NT2/D1 (cell line): ENCODE measurements at regions not wholly inside any gene's neighbourhood (a gene's known extent, or its start where the extent isn't known, plus 50 kb on each side); places are given as distances from the start of the nearest gene placed in this dataset.

Source experiments
- DNase-seq: peaks from one replicate; pipeline ENCODE4 v3.0.0-alpha.2; 2011; ENCODE audit warnings: low read depth, low spot score
- H3K27me3 ChIP-seq: 2 replicates; pipeline ENCODE4 v1.6.0; 2011; ENCODE audit warnings: mild to moderate bottlenecking; ENCODE audit not compliant: insufficient read length, insufficient read depth
- H3K36me3 ChIP-seq: 2 replicates; pipeline ENCODE4 v1.6.1; 2011; ENCODE audit warnings: mild to moderate bottlenecking, low read length, mixed read lengths; ENCODE audit not compliant: insufficient read depth, insufficient read length
- H3K4me1 ChIP-seq: 2 replicates; pipeline ENCODE4 v1.5.1; 2011; ENCODE audit not compliant: insufficient read depth, insufficient read length
- H3K4me3 ChIP-seq: 2 replicates; pipeline ENCODE4 v1.5.1; 2011; ENCODE audit warnings: low read depth; ENCODE audit not compliant: insufficient read length
- H3K9ac ChIP-seq: 2 replicates; pipeline ENCODE4 v1.6.0; 2011; ENCODE audit warnings: low read depth; ENCODE audit not compliant: insufficient read length
- H3K9me3 ChIP-seq: 2 replicates; pipeline ENCODE4 v1.5.1; 2011; ENCODE audit warnings: mild to moderate bottlenecking, low read length; ENCODE audit not compliant: insufficient read depth
- SUZ12 ChIP-seq: IDR thresholded peaks from 2 replicates; pipeline ENCODE4 v1.6.1; 2011; ENCODE audit not compliant: insufficient read length, insufficient read depth; ENCODE audit errors: extremely low read depth
- YY1 ChIP-seq: IDR thresholded peaks from 2 replicates; pipeline ENCODE4 v1.6.1; 2011; ENCODE audit not compliant: insufficient read length, insufficient read depth
- ZNF274 ChIP-seq: IDR thresholded peaks from 2 replicates; pipeline ENCODE4 v1.6.1; 2011; ENCODE audit warnings: mild to moderate bottlenecking, low read depth, low read length

DNA sequence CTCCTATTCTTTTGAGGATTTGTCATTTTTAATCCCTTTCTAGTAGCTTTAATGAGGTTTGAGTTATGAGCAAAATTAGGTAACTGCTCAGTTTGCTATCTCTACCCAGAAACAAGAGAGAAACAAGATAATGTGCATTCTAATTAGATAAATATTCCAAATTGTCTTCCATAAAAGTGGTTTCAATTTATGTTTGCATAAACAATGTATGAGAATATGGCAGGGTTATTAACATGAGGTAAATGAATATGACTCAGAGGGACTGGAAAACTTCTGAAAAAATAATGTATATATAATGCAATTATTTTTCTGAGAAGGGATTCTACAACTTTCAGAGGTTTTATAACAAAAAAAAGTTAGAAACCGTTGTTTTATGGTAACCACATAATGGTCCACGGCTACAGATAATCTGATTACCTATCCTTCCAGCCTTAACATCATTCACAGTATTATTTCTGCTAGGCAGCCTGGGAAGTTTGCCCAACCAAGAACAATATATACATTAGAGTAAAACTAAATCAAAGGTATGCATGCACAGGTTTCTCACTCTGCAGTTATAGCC lies 101.2 kb downstream of the CRPPA start:
- TF ChIP-seq YY1: no peak
- TF ChIP-seq SUZ12: no peak
- TF ChIP-seq ZNF274: no peak
- no peaks in the 10 kb centered on the region for H3K36me3 ChIP-seq
- DNase-seq: no peak
- H3K27me3 ChIP-seq: no peaks in the 10 kb centered on the region
- no peak overlapping the region for H3K9ac ChIP-seq
- H3K4me3 ChIP-seq: no peak overlapping the region
- no peaks in the 10 kb centered on the region for H3K4me1 ChIP-seq
- no peaks in the 10 kb centered on the region for H3K9me3 ChIP-seq

DNA sequence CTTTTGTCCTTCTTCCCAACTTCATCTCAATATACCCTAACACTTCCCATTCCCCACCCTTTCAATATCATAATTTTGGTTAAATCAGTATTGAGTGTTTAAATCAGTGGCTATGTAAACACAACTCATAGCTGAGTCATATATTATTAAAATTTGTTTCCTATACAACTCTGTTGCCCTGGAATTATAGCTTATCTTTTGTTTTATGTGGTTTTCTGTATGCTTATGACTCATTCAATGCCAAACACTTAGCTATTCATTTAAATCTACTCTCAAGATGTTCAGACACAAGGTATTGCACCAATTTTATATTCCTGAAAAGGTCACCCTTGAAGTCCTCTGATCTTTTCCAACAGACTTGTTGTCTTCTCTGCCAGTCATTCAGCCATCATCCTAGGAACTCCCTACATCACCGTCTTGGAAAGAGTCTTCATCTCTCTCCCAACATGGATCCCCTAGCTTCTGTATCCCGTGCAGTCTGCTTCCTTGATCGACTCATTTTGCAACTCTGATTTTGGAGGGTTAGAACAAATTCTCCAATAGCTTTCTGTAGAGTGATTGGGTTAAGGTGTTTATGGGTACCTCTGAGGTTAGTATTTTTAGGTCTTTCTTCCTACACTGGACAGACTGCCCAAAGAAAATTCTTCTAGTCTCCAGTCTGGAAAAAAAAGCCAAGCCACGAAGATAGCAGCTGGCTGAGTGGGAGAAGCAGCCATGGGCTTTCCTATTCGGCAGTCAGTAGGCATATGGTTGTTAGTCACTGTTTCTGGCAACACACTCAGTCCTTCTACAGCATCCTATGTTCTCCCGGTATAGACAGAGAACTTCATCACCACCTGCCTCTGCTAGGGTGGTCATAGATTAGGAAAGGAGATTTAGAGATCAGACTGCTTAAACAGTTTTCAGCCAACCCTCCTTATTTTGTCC lies 102.1 kb downstream of the CRPPA start:
- Histone ChIP-seq H3K9ac (no peak overlapping the region), H3K9me3 (no peaks in the 10 kb centered on the region), H3K27me3 (no peaks in the 10 kb centered on the region), H3K36me3 (no peaks in the 10 kb centered on the region), H3K4me3 (no peak overlapping the region), H3K4me1 (no peaks in the 10 kb centered on the region)
- DNase-seq: no peak
- TF ChIP-seq YY1: no peak
- TF ChIP-seq SUZ12: no peak
- no peak for TF ChIP-seq ZNF274

DNA sequence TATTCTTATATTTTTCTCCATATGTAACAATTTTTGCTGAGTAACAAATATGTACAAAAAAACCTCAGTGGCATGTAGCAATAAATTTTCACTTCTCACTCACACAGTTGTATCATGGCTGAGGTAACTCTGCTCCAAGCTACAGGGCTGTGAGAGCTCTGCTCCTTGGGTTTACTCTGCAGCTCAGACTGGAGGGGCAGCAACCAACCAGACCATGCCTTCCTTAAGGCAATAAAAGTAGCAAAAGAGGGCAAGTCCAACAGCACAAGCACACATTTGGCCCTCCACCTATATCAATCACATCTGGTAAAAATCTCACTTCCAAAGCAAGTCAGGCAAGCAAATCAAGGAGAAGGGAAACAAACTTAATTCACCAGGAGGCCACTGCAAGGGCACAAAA lies 102.9 kb downstream of the CRPPA start:
- H3K4me1 ChIP-seq: no peaks in the 10 kb centered on the region
- H3K36me3 ChIP-seq: no peaks in the 10 kb centered on the region
- H3K27me3 ChIP-seq: no peaks in the 10 kb centered on the region
- no peak overlapping the region for H3K9ac ChIP-seq
- H3K4me3 ChIP-seq: no peak overlapping the region
- TF ChIP-seq YY1 (no peak), SUZ12 (no peak)
- no peaks in the 10 kb centered on the region for H3K9me3 ChIP-seq
- DNase-seq: no peak

DNA sequence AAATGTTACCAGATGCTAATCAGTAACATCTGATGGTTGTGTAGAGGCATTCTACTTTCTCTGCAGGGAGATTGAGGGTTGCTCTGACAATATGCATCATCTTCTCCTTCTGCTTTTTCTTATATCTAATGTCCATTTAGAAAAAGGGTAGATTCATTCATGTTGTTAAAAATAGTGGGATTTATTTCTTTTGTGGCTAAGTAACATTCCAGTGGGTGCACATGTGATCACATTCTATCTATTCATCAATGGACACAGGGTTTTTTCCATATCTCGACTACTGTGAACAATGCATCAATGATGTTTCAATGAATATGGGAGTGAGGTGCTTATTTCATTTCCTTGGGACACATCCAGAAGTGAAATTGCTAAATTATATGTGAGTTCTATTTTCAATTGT lies 103.9 kb downstream of the CRPPA start:
- H3K9me3 ChIP-seq: no peaks in the 10 kb centered on the region
- no peak overlapping the region for H3K4me3 ChIP-seq
- no peak for DNase-seq
- no peaks in the 10 kb centered on the region for H3K4me1 ChIP-seq
- H3K36me3 ChIP-seq: no peaks in the 10 kb centered on the region
- H3K9ac ChIP-seq: no peak overlapping the region
- H3K27me3 ChIP-seq: no peaks in the 10 kb centered on the region
- TF ChIP-seq SUZ12 (no peak), ZNF274 (no peak), YY1 (no peak)

DNA sequence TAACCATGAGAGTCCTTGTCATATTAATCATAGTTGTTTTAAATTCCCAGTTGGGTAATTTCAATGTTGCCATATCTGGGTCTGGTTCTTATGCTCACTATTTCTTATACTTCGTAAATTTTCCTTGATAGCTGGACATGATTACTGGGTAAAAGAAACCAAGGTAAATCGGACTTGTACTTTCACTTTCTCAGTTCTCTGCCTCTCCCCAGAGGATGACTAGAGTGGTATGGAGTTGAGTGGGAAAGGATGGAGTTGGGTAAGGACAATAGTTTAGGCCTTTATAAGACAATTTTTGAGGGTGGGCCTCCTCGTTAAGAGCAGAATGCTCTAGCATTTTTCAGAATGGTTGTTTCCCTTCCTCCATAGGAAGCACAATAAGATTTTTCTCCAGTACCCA lies 106.1 kb downstream of the CRPPA start:
- DNase-seq: no peak
- TF ChIP-seq SUZ12: no peak
- no peak for TF ChIP-seq ZNF274
- TF ChIP-seq YY1: no peak
- H3K4me3 ChIP-seq: no peak overlapping the region

DNA sequence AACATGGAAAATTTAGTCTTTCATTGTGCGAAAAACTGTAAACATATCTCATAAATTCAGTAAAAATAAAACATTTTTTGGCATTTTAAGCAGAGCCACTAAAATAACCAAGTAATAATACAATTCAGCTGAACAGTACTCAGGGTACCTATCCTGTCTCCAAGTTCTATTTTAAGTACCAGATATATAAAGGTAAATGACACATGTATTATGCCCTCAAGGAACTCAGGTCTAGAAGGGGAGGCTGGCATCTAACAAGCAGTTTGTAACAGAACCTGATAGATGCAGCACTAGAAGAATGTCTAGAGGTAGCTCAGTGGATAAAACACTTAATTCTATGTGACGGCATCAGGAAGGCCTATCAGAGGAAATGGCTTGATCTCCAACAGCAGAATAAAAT lies 112.2 kb downstream of the CRPPA start:
- H3K36me3 ChIP-seq: no peaks in the 10 kb centered on the region
- TF ChIP-seq SUZ12: no peak
- TF ChIP-seq YY1: no peak
- no peak for TF ChIP-seq ZNF274
- no peak for DNase-seq
- no peaks in the 10 kb centered on the region for H3K4me1 ChIP-seq
- no peaks in the 10 kb centered on the region for H3K9me3 ChIP-seq
- no peaks in the 10 kb centered on the region for H3K27me3 ChIP-seq
- no peak overlapping the region for H3K4me3 ChIP-seq
- H3K9ac ChIP-seq: no peak overlapping the region

More for the DNA sequence above, 106.1 kb downstream of the CRPPA start:
- H3K9ac ChIP-seq: no peak overlapping the region
- no peaks in the 10 kb centered on the region for H3K36me3 ChIP-seq
- H3K27me3 ChIP-seq: no peaks in the 10 kb centered on the region
- no peaks in the 10 kb centered on the region for H3K9me3 ChIP-seq
- no peaks in the 10 kb centered on the region for H3K4me1 ChIP-seq

DNA sequence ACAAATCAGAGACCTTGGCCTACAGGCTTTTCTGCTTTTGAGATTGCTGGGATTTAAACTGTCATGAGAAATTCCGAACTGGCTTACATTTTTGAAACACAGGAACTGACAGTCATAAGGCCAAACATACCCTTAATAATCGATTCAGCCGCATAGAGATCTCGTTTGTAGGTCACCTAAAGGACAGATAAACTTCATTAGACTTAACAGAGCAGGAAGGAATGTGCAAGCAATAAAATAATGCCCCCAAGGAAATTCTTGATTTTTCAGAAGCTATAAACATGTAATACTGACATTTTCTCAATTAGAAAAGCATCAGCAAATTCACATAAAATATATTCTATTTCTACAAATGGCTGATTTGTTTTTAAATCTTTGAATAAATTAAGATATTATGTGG lies 120.0 kb downstream of the CRPPA start:
- TF ChIP-seq YY1 (no peak), SUZ12 (no peak), ZNF274 (no peak)

More for the DNA sequence above, 120.0 kb downstream of the CRPPA start:
- Histone ChIP-seq H3K9me3 (no peaks in the 10 kb centered on the region), H3K9ac (no peak overlapping the region), H3K36me3 (no peaks in the 10 kb centered on the region), H3K4me1 (no peaks in the 10 kb centered on the region), H3K4me3 (no peak overlapping the region), H3K27me3 (no peaks in the 10 kb centered on the region)
- no peak for DNase-seq
